Esophagus muscularis mucosa (tissue), 4 donors: ENCODE measurements at regions not wholly inside any gene's neighbourhood (a gene's known extent, or its start where the extent isn't known, plus 50 kb on each side); places are given as distances from the start of the nearest gene placed in this dataset.

ENCODE experiments used
- CTCF ChIP-seq, 3 experiments: fragments of 200-600 bp in 2 of 3; fragments of 450-650 bp in 1 of 3; sonication (generic) in 2 of 3; IDR thresholded peaks; one replicate each; pipeline ENCODE4 v1.5.1; 2017 to 2019; ENCODE audit warnings: antibody characterized with exemption in 3 of 3, mild to moderate bottlenecking in 2 of 3, moderate library complexity in 1 of 3
- EP300 ChIP-seq: sonication (generic); formaldehyde crosslinking; IDR thresholded peaks from one replicate; pipeline ENCODE4 v1.6.1; 2017; ENCODE audit warnings: antibody characterized with exemption
- POLR2A ChIP-seq: fragments of 450-650 bp; IDR thresholded peaks from one replicate; pipeline ENCODE4 v1.6.1; 2017; ENCODE audit warnings: antibody characterized with exemption, moderate library complexity, mild to moderate bottlenecking, low read depth
- POLR2AphosphoS5 ChIP-seq, 2 donors: sonication (generic); formaldehyde crosslinking; IDR thresholded peaks; one replicate each; pipeline ENCODE4 v1.6.1; 2017; ENCODE audit warnings: antibody characterized with exemption in 2 of 2

DNA sequence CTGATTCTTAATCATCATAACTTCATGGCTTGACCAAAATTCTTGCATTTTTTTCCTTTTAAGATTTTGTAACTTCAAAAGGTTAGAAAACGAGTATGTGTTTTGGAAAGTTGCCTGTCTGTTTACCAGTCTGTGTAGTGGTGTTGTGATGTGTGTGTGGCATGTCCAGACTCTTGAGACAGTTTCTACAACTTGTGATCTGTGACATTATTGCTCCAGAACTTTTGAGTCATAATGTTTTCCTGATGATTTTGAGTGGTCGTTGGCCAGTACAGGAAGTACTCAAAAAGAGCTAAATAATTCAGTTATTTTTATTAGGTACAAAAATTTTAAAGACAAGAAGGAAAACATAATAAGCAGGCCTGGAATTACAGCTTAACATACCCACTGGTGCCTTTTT is 229.0 kb upstream of the C2CD4B start:
- TF ChIP-seq CTCF (IDR thresholded peaks at IDR 0.05) (no peak), EP300 (no peak), POLR2A (no peak), POLR2AphosphoS5 (IDR thresholded peaks at IDR 0.05) (no peak)
